ENCODE measurements at regions not wholly inside any gene's neighbourhood (a gene's known extent, or its start where the extent isn't known, plus 50 kb on each side); places are given as distances from the start of the nearest gene placed in this dataset.

GRCh38 chr11:26278354-26278753 lies 53.6 kb upstream of the ANO3 start:
- no peak for DNase-seq
